ENCODE measurements at regions not wholly inside any gene's neighbourhood (a gene's known extent, or its start where the extent isn't known, plus 50 kb on each side); places are given as distances from the start of the nearest gene placed in this dataset.
"Not testable (repeated sequence)": the region's sequence is repeated elsewhere in the genome, so short reads cannot be mapped to it uniquely, and the experiment has no call there.

- Histone ChIP-seq H3K9me3 (ENCODE audit: severe bottlenecking) (peaks cover 11% of the 10 kb centered on the region), H3K36me3 (no peaks in the 10 kb centered on the region), H3K27ac (no peak overlapping the region), H3K27me3 (ENCODE audit: insufficient read depth, low read depth, severe bottlenecking) (no peaks in the 10 kb centered on the region), H3K4me3 (ENCODE audit: low read depth, low read length) (no peak overlapping the region)
- no peak for TF ChIP-seq CTCF (IDR thresholded peaks at IDR 0.05; ENCODE audit: low read depth, low read length)
- DNase-seq, result no peak
Observed at GRCh38 chr20:47917549-47918070, 132.3 kb upstream of the SULF2 start.

GRCh38 chr20:47915495-47915894, 130.2 kb upstream of the SULF2 start:
- Histone ChIP-seq H3K27me3 (ENCODE audit: insufficient read depth, low read depth, severe bottlenecking) (no peaks in the 10 kb centered on the region), H3K9me3 (ENCODE audit: severe bottlenecking) (peaks cover 11% of the 10 kb centered on the region), H3K4me3 (ENCODE audit: low read depth, low read length) (no peak overlapping the region), H3K36me3 (no peaks in the 10 kb centered on the region), H3K27ac (no peak overlapping the region)
- TF ChIP-seq CTCF (IDR thresholded peaks at IDR 0.05; ENCODE audit: low read depth, low read length), result no peak
- DNase-seq, result no peak

- Histone ChIP-seq H3K9me3 (ENCODE audit: severe bottlenecking) (peaks cover 11% of the 10 kb centered on the region), H3K4me3 (ENCODE audit: low read depth, low read length) (no peak overlapping the region), H3K27ac (no peak overlapping the region), H3K36me3 (no peaks in the 10 kb centered on the region), H3K27me3 (ENCODE audit: insufficient read depth, low read depth, severe bottlenecking) (no peaks in the 10 kb centered on the region)
- no peak for DNase-seq
- TF ChIP-seq CTCF (IDR thresholded peaks at IDR 0.05; ENCODE audit: low read depth, low read length), result no peak
Observed at GRCh38 chr20:47914792-47915191, 129.5 kb upstream of the SULF2 start.

GRCh38 chr20:47912786-47913501, 127.7 kb upstream of the SULF2 start:
- not testable (repeated sequence) for DNase-seq; H3K27ac ChIP-seq; H3K27me3 ChIP-seq (ENCODE audit: insufficient read depth, low read depth, severe bottlenecking); H3K36me3 ChIP-seq; H3K4me3 ChIP-seq (ENCODE audit: low read depth, low read length); H3K9me3 ChIP-seq (ENCODE audit: severe bottlenecking)

- H3K27me3 ChIP-seq (ENCODE audit: insufficient read depth, low read depth, severe bottlenecking); H3K4me3 ChIP-seq (ENCODE audit: low read depth, low read length); H3K27ac ChIP-seq; H3K9me3 ChIP-seq (ENCODE audit: severe bottlenecking); DNase-seq; H3K36me3 ChIP-seq: not testable (repeated sequence)
Observed at GRCh38 chr20:47912165-47912564, 126.9 kb upstream of the SULF2 start.

- not testable (repeated sequence) for H3K36me3 ChIP-seq; H3K9me3 ChIP-seq (ENCODE audit: severe bottlenecking); H3K27me3 ChIP-seq (ENCODE audit: insufficient read depth, low read depth, severe bottlenecking); DNase-seq; H3K27ac ChIP-seq; H3K4me3 ChIP-seq (ENCODE audit: low read depth, low read length)
Observed at GRCh38 chr20:47909696-47910369, 124.6 kb upstream of the SULF2 start.

GRCh38 chr20:47908361-47909035, 123.2 kb upstream of the SULF2 start:
- H3K9me3 ChIP-seq (ENCODE audit: severe bottlenecking); H3K4me3 ChIP-seq (ENCODE audit: low read depth, low read length); H3K36me3 ChIP-seq; H3K27me3 ChIP-seq (ENCODE audit: insufficient read depth, low read depth, severe bottlenecking): not testable (repeated sequence)
- H3K27ac ChIP-seq, result peak overlapping the region; percentile 34
- peak; percentile 39 for DNase-seq

- H3K9me3 ChIP-seq (ENCODE audit: severe bottlenecking); DNase-seq; H3K36me3 ChIP-seq; H3K27ac ChIP-seq; H3K27me3 ChIP-seq (ENCODE audit: insufficient read depth, low read depth, severe bottlenecking); H3K4me3 ChIP-seq (ENCODE audit: low read depth, low read length): not testable (repeated sequence)
Observed at GRCh38 chr20:47907951-47908350, 122.7 kb upstream of the SULF2 start.

Measured in WERI-Rb-1 (cell line).